ENCODE measurements at regions not wholly inside any gene's neighbourhood (a gene's known extent, or its start where the extent isn't known, plus 50 kb on each side); places are given as distances from the start of the nearest gene placed in this dataset.
"Not testable (repeated sequence)": the region's sequence is repeated elsewhere in the genome, so short reads cannot be mapped to it uniquely, and the experiment has no call there.

GRCh38 chr3:79973482-79973881 lies 205.7 kb upstream of the ROBO1 start:
- DNase-seq (ENCODE audit: low read depth in 1 of 2, low spot score in 2 of 2) = no peak
- no peaks in the 10 kb centered on the region for H3K9me3 ChIP-seq (replicated peaks)

GRCh38 chr3:79968418-79968817 lies 200.6 kb upstream of the ROBO1 start:
- Histone ChIP-seq H3K27me3 (replicated peaks) (no peaks in the 10 kb centered on the region), H3K9me3 (replicated peaks) (no peaks in the 10 kb centered on the region), H3K27ac (no peak overlapping the region), H3K36me3 (no peaks in the 10 kb centered on the region), H3K4me1 (replicated peaks) (no peaks in the 10 kb centered on the region), H3K4me3 (no peak overlapping the region)
- no peak for DNase-seq (ENCODE audit: low read depth in 1 of 2, low spot score in 2 of 2)

More at GRCh38 chr3:79973482-79973881, 205.7 kb upstream of the ROBO1 start:
- H3K4me1 ChIP-seq (replicated peaks) = peaks cover 11% of the 10 kb centered on the region
- H3K4me3 ChIP-seq = no peak overlapping the region
- no peak overlapping the region for H3K27ac ChIP-seq
- no peaks in the 10 kb centered on the region for H3K27me3 ChIP-seq (replicated peaks)
- no peaks in the 10 kb centered on the region for H3K36me3 ChIP-seq

GRCh38 chr3:79960594-79960993 lies 192.8 kb upstream of the ROBO1 start:
- Histone ChIP-seq H3K4me1 (replicated peaks) (no peaks in the 10 kb centered on the region), H3K27ac (no peak overlapping the region), H3K4me3 (no peak overlapping the region), H3K27me3 (replicated peaks) (no peaks in the 10 kb centered on the region), H3K9me3 (replicated peaks) (no peaks in the 10 kb centered on the region), H3K36me3 (no peaks in the 10 kb centered on the region)
- DNase-seq (ENCODE audit: low read depth in 1 of 2, low spot score in 2 of 2) = no peak

- no peak for DNase-seq (ENCODE audit: low read depth in 1 of 2, low spot score in 2 of 2)
- Histone ChIP-seq H3K4me1 (replicated peaks) (no peaks in the 10 kb centered on the region), H3K27ac (no peak overlapping the region), H3K36me3 (no peaks in the 10 kb centered on the region), H3K27me3 (replicated peaks) (no peaks in the 10 kb centered on the region), H3K9me3 (replicated peaks) (no peaks in the 10 kb centered on the region), H3K4me3 (no peak overlapping the region)
These were observed 189.3 kb upstream of the ROBO1 start for GRCh38 chr3:79957066-79957465.

- no peak overlapping the region for H3K27ac ChIP-seq
- H3K4me3 ChIP-seq = no peak overlapping the region
- DNase-seq (ENCODE audit: low read depth in 1 of 2, low spot score in 2 of 2) = no peak
- no peaks in the 10 kb centered on the region for H3K36me3 ChIP-seq
- H3K4me1 ChIP-seq (replicated peaks) = no peaks in the 10 kb centered on the region
- H3K27me3 ChIP-seq (replicated peaks) = no peaks in the 10 kb centered on the region
- no peaks in the 10 kb centered on the region for H3K9me3 ChIP-seq (replicated peaks)
These were observed 187.0 kb upstream of the ROBO1 start for GRCh38 chr3:79954756-79955155.

- no peaks in the 10 kb centered on the region for H3K27me3 ChIP-seq (replicated peaks)
- H3K4me1 ChIP-seq (replicated peaks) = no peaks in the 10 kb centered on the region
- H3K27ac ChIP-seq = no peak overlapping the region
- H3K4me3 ChIP-seq = no peak overlapping the region
- no peaks in the 10 kb centered on the region for H3K9me3 ChIP-seq (replicated peaks)
- DNase-seq (ENCODE audit: low read depth in 1 of 2, low spot score in 2 of 2) = no peak
- no peaks in the 10 kb centered on the region for H3K36me3 ChIP-seq
These were observed 185.8 kb upstream of the ROBO1 start for GRCh38 chr3:79953591-79954101.

- not testable (repeated sequence) for H3K36me3 ChIP-seq
These were observed 183.6 kb upstream of the ROBO1 start for GRCh38 chr3:79951426-79951825.

GRCh38 chr3:79947957-79948356 lies 180.2 kb upstream of the ROBO1 start:
- Histone ChIP-seq H3K27ac (no peak overlapping the region), H3K36me3 (no peaks in the 10 kb centered on the region), H3K9me3 (replicated peaks) (no peaks in the 10 kb centered on the region), H3K27me3 (replicated peaks) (no peaks in the 10 kb centered on the region), H3K4me1 (replicated peaks) (no peaks in the 10 kb centered on the region), H3K4me3 (no peak overlapping the region)
- DNase-seq (ENCODE audit: low read depth in 1 of 2, low spot score in 2 of 2) = no peak

More at GRCh38 chr3:79951426-79951825, 183.6 kb upstream of the ROBO1 start:
- H3K9me3 ChIP-seq (replicated peaks); DNase-seq (ENCODE audit: low read depth in 1 of 2, low spot score in 2 of 2); H3K4me1 ChIP-seq (replicated peaks); H3K27ac ChIP-seq; H3K27me3 ChIP-seq (replicated peaks); H3K4me3 ChIP-seq: not testable (repeated sequence)

- no peaks in the 10 kb centered on the region for H3K27me3 ChIP-seq (replicated peaks)
- H3K36me3 ChIP-seq = no peaks in the 10 kb centered on the region
- no peaks in the 10 kb centered on the region for H3K4me1 ChIP-seq (replicated peaks)
- no peak overlapping the region for H3K4me3 ChIP-seq
- H3K27ac ChIP-seq = no peak overlapping the region
- DNase-seq (ENCODE audit: low read depth in 1 of 2, low spot score in 2 of 2) = no peak
- no peaks in the 10 kb centered on the region for H3K9me3 ChIP-seq (replicated peaks)
These were observed 179.7 kb upstream of the ROBO1 start for GRCh38 chr3:79947469-79947868.

- DNase-seq (ENCODE audit: low read depth in 1 of 2, low spot score in 2 of 2) = no peak
- Histone ChIP-seq H3K4me3 (no peak overlapping the region), H3K4me1 (replicated peaks) (no peaks in the 10 kb centered on the region), H3K36me3 (no peaks in the 10 kb centered on the region), H3K27me3 (replicated peaks) (no peaks in the 10 kb centered on the region), H3K27ac (no peak overlapping the region), H3K9me3 (replicated peaks) (no peaks in the 10 kb centered on the region)
These were observed 169.8 kb upstream of the ROBO1 start for GRCh38 chr3:79937567-79937966.

- Histone ChIP-seq H3K4me1 (replicated peaks) (no peaks in the 10 kb centered on the region), H3K27ac (no peak overlapping the region)
These were observed 162.4 kb upstream of the ROBO1 start for GRCh38 chr3:79930196-79930595.

GRCh38 chr3:79928687-79929408 lies 161.1 kb upstream of the ROBO1 start:
- Histone ChIP-seq H3K4me1 (replicated peaks) (no peaks in the 10 kb centered on the region), H3K9me3 (replicated peaks) (no peaks in the 10 kb centered on the region), H3K36me3 (no peaks in the 10 kb centered on the region), H3K4me3 (no peak overlapping the region), H3K27ac (no peak overlapping the region), H3K27me3 (replicated peaks) (no peaks in the 10 kb centered on the region)
- DNase-seq (ENCODE audit: low read depth in 1 of 2, low spot score in 2 of 2) = no peak

More at GRCh38 chr3:79930196-79930595, 162.4 kb upstream of the ROBO1 start:
- H3K9me3 ChIP-seq (replicated peaks) = no peaks in the 10 kb centered on the region
- DNase-seq (ENCODE audit: low read depth in 1 of 2, low spot score in 2 of 2) = no peak
- H3K36me3 ChIP-seq = no peaks in the 10 kb centered on the region
- H3K4me3 ChIP-seq = no peak overlapping the region
- no peaks in the 10 kb centered on the region for H3K27me3 ChIP-seq (replicated peaks)

GRCh38 chr3:79926522-79926921 lies 158.7 kb upstream of the ROBO1 start:
- DNase-seq (ENCODE audit: low read depth in 1 of 2, low spot score in 2 of 2) = no peak
- H3K36me3 ChIP-seq = no peaks in the 10 kb centered on the region
- no peak overlapping the region for H3K27ac ChIP-seq
- H3K27me3 ChIP-seq (replicated peaks) = no peaks in the 10 kb centered on the region
- no peaks in the 10 kb centered on the region for H3K9me3 ChIP-seq (replicated peaks)
- no peak overlapping the region for H3K4me3 ChIP-seq
- H3K4me1 ChIP-seq (replicated peaks) = no peaks in the 10 kb centered on the region

GRCh38 chr3:79922633-79923032 lies 154.8 kb upstream of the ROBO1 start:
- H3K9me3 ChIP-seq (replicated peaks) = no peaks in the 10 kb centered on the region
- H3K27me3 ChIP-seq (replicated peaks) = no peaks in the 10 kb centered on the region
- DNase-seq (ENCODE audit: low read depth in 1 of 2, low spot score in 2 of 2) = no peak
- no peak overlapping the region for H3K27ac ChIP-seq
- no peak overlapping the region for H3K4me3 ChIP-seq
- H3K4me1 ChIP-seq (replicated peaks) = no peaks in the 10 kb centered on the region
- H3K36me3 ChIP-seq = no peaks in the 10 kb centered on the region

- DNase-seq (ENCODE audit: low read depth in 1 of 2, low spot score in 2 of 2) = no peak
- Histone ChIP-seq H3K4me3 (no peak overlapping the region), H3K9me3 (replicated peaks) (no peaks in the 10 kb centered on the region), H3K4me1 (replicated peaks) (no peaks in the 10 kb centered on the region), H3K27me3 (replicated peaks) (no peaks in the 10 kb centered on the region), H3K36me3 (no peaks in the 10 kb centered on the region), H3K27ac (no peak overlapping the region)
These were observed 149.8 kb upstream of the ROBO1 start for GRCh38 chr3:79917561-79917960.
